ENCODE measurements at regions not wholly inside any gene's neighbourhood (a gene's known extent, or its start where the extent isn't known, plus 50 kb on each side); places are given as distances from the start of the nearest gene placed in this dataset.

DNA sequence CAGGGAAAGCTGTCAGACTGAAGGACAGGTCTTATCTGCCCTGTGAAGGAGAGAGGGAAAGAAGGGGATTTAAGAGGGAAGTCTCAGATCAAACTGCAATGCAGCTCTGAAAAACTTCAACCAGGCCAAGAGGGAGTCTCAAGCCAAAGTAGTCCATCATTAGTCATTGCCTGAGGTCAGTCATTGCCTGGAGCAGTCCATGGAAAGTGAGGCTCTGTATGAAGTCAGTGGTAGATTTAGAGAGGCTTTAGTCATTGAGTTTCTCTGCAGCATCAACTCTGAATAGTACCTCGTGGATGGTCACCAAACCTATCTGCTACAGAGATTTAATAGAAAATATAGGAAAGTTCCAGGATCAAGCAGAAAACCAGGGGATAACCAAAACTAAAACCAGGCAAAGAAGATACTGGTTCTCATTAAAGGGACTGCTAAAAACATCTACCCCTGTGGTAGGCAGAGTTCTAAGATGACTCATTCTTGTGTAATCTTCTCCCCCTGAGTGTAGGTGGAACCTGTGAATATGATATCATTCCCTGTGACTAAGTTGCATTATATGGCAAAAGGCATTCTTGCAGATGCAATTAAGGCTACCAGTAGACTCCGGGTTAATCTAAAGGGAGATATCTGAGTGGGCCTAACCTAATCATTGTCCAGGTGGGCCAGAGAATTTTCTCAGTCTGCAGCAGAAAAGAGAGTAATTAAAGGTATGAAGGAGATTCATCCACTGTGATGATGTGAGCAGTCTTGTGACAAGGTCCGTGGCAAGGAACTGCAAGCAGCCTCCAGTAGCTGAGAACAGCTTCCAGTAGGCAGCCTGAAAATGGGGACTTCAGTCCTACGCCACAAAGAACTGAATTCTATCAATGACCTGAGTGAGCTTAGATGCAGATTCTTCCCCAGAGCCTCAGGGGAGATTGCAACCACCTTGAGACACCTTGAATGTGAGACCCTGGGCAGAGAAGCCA lies 123.1 kb downstream of the GALC start:
- TF ChIP-seq, protein P1, sequence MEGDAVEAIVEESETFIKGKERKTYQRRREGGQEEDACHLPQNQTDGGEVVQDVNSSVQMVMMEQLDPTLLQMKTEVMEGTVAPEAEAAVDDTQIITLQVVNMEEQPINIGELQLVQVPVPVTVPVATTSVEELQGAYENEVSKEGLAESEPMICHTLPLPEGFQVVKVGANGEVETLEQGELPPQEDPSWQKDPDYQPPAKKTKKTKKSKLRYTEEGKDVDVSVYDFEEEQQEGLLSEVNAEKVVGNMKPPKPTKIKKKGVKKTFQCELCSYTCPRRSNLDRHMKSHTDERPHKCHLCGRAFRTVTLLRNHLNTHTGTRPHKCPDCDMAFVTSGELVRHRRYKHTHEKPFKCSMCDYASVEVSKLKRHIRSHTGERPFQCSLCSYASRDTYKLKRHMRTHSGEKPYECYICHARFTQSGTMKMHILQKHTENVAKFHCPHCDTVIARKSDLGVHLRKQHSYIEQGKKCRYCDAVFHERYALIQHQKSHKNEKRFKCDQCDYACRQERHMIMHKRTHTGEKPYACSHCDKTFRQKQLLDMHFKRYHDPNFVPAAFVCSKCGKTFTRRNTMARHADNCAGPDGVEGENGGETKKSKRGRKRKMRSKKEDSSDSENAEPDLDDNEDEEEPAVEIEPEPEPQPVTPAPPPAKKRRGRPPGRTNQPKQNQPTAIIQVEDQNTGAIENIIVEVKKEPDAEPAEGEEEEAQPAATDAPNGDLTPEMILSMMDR (IDR thresholded peaks at IDR 0.05), result no peak
- no peak for TF ChIP-seq POLR2A (IDR thresholded peaks at IDR 0.05)

All from breast epithelium (tissue), 3 donors.